ENCODE measurements at regions not wholly inside any gene's neighbourhood (a gene's known extent, or its start where the extent isn't known, plus 50 kb on each side); places are given as distances from the start of the nearest gene placed in this dataset.

- Histone ChIP-seq H3K4me2 (no peak overlapping the region), H3K36me3 (ENCODE audit: low read depth) (no peaks in the 10 kb centered on the region), H3K27me3 (ENCODE audit: insufficient read depth, low read depth) (no peaks in the 10 kb centered on the region), H3K27ac (no peak overlapping the region), H3K4me1 (replicated peaks; ENCODE audit: insufficient read depth) (0 out of 2 replicates have a peak, but pooled peaks cover 5% of the 10 kb centered on the region), H3K9me2 (ENCODE audit: insufficient read depth) (no peaks in the 10 kb centered on the region), H3K4me3 (no peak overlapping the region), H3K9me3 (ENCODE audit: insufficient read depth, low read depth) (no peaks in the 10 kb centered on the region; the same call in 1 of the 2 replicates), H3K79me2 (ENCODE audit: low read depth) (no peaks in the 10 kb centered on the region), H4K20me1 (ENCODE audit: insufficient read depth) (no peaks in the 10 kb centered on the region), H3F3A (ENCODE audit: insufficient read depth, low read depth) (no peaks in the 10 kb centered on the region), H2AFZ (no peak overlapping the region)
- ChIA-PET CTCF (no interaction called here), POLR2A (ENCODE audit: unreplicated experiment) (no interaction called here)
- no TSS peak for BruUV-seq (replicated peaks)
- no peak for DNase-seq
- no peak for TF ChIP-seq CTCF (conservative IDR thresholded peaks at IDR 0.05)
- no peak for TF ChIP-seq EZH2 (IDR thresholded peaks at IDR 0.05; ENCODE audit: low read depth)
- intact Hi-C loops (cut with micrococcal nuclease; ENCODE audit: unreplicated experiment): no loop called here
These were observed 76.0 kb upstream of the CARD18 start for GRCh38 chr11:105215528-105215927.

GRCh38 chr11:105211806-105212554, 72.4 kb upstream of the CARD18 start:
- no peaks in the 10 kb centered on the region for H3K79me2 ChIP-seq (ENCODE audit: low read depth)
- H3K4me2 ChIP-seq: no peak overlapping the region
- H2AFZ ChIP-seq: no peak overlapping the region
- no peaks in the 10 kb centered on the region for H3K9me2 ChIP-seq (ENCODE audit: insufficient read depth)
- no peak overlapping the region for H3K4me3 ChIP-seq
- no TSS peak for BruUV-seq (replicated peaks)
- ChIA-PET POLR2A (ENCODE audit: unreplicated experiment) (no interaction called here), CTCF (no interaction called here)
- no peak for TF ChIP-seq EZH2 (IDR thresholded peaks at IDR 0.05; ENCODE audit: low read depth)
- no peaks in the 10 kb centered on the region for H3K36me3 ChIP-seq (ENCODE audit: low read depth)
- H4K20me1 ChIP-seq (ENCODE audit: insufficient read depth): no peaks in the 10 kb centered on the region
- H3K9me3 ChIP-seq (ENCODE audit: insufficient read depth, low read depth): no peaks in the 10 kb centered on the region
- H3K27ac ChIP-seq: no peak overlapping the region
- intact Hi-C loops (cut with micrococcal nuclease; ENCODE audit: unreplicated experiment): no loop called here
- H3F3A ChIP-seq (ENCODE audit: insufficient read depth, low read depth): no peaks in the 10 kb centered on the region
- DNase-seq: no peak
- H3K27me3 ChIP-seq (ENCODE audit: insufficient read depth, low read depth): no peaks in the 10 kb centered on the region
- H3K4me1 ChIP-seq (replicated peaks; ENCODE audit: insufficient read depth): 0 out of 2 replicates have a peak, but pooled peaks cover 5% of the 10 kb centered on the region

GRCh38 chr11:105208019-105208418, 68.5 kb upstream of the CARD18 start:
- no peak for DNase-seq
- Histone ChIP-seq H3K9me3 (ENCODE audit: insufficient read depth, low read depth) (no peaks in the 10 kb centered on the region), H3K27me3 (ENCODE audit: insufficient read depth, low read depth) (no peaks in the 10 kb centered on the region), H2AFZ (no peak overlapping the region), H3K4me2 (no peak overlapping the region), H3K79me2 (ENCODE audit: low read depth) (no peaks in the 10 kb centered on the region), H3K27ac (no peak overlapping the region), H3K36me3 (ENCODE audit: low read depth) (no peaks in the 10 kb centered on the region), H3K4me3 (no peak overlapping the region), H4K20me1 (ENCODE audit: insufficient read depth) (no peaks in the 10 kb centered on the region), H3K4me1 (replicated peaks; ENCODE audit: insufficient read depth) (0 out of 2 replicates have a peak, but pooled peaks cover 5% of the 10 kb centered on the region), H3K9me2 (ENCODE audit: insufficient read depth) (no peaks in the 10 kb centered on the region), H3F3A (ENCODE audit: insufficient read depth, low read depth) (no peaks in the 10 kb centered on the region)
- ChIA-PET CTCF (no interaction called here), POLR2A (ENCODE audit: unreplicated experiment) (no interaction called here)
- BruUV-seq (replicated peaks): no TSS peak
- TF ChIP-seq EZH2 (IDR thresholded peaks at IDR 0.05; ENCODE audit: low read depth) (no peak), CTCF (conservative IDR thresholded peaks at IDR 0.05) (no peak)
- intact Hi-C loops (cut with micrococcal nuclease; ENCODE audit: unreplicated experiment): no loop called here

- Histone ChIP-seq H3K27me3 (ENCODE audit: insufficient read depth, low read depth) (no peaks in the 10 kb centered on the region), H3K9me2 (ENCODE audit: insufficient read depth) (no peaks in the 10 kb centered on the region), H3K79me2 (ENCODE audit: low read depth) (no peaks in the 10 kb centered on the region), H3K36me3 (ENCODE audit: low read depth) (no peaks in the 10 kb centered on the region), H3K4me3 (no peak overlapping the region), H3K4me1 (replicated peaks; ENCODE audit: insufficient read depth) (no peaks in the 10 kb centered on the region), H3F3A (ENCODE audit: insufficient read depth, low read depth) (no peaks in the 10 kb centered on the region), H3K4me2 (no peak overlapping the region), H3K27ac (no peak overlapping the region), H3K9me3 (ENCODE audit: insufficient read depth, low read depth) (no peaks in the 10 kb centered on the region), H4K20me1 (ENCODE audit: insufficient read depth) (no peaks in the 10 kb centered on the region), H2AFZ (no peak overlapping the region)
- DNase-seq: no peak
- CTCF ChIA-PET: no interaction called here
- no peak for TF ChIP-seq EZH2 (IDR thresholded peaks at IDR 0.05; ENCODE audit: low read depth)
- no peak for TF ChIP-seq CTCF (conservative IDR thresholded peaks at IDR 0.05)
- POLR2A ChIA-PET (ENCODE audit: unreplicated experiment): no interaction called here
- intact Hi-C loops (cut with micrococcal nuclease; ENCODE audit: unreplicated experiment): no loop called here
- BruUV-seq (replicated peaks): no TSS peak
These were observed 67.1 kb upstream of the CARD18 start for GRCh38 chr11:105206633-105207032.

Measured in PC-9 (cell line).